ENCODE measurements at regions not wholly inside any gene's neighbourhood (a gene's known extent, or its start where the extent isn't known, plus 50 kb on each side); places are given as distances from the start of the nearest gene placed in this dataset.

DNA sequence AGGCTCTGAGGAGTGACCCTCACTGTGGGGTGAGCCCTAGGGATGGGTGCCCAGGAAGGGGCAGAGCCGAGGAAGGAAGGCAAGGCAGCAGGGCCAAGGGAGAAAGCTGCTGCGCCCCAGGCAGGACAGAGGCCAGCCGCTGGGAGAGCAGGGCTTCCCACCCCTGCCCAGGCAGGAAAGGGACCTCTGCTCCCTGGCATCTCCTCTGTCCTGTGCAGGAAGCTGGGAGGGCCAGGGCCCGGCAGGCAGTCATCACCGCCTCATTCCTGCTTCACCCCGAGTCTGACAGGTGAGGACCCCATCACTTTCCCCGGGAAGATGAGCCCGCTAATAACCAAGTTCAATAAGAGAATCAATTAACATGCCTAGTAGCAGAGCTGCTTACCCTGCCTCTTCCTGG lies 81.3 kb downstream of the EDN3 start:
- Histone ChIP-seq H3K4me2 (ENCODE audit: insufficient read depth in 1 of 2, low read depth in 2 of 2, low read length in 2 of 2) (no peak overlapping the region), H3K27ac (ENCODE audit: low read depth, low read length) (no peak overlapping the region), H2BK120ac (replicated peaks; ENCODE audit: low read depth, low read length) (no peak overlapping the region), H3K9me3 (ENCODE audit: insufficient read depth in 2 of 2, low read depth in 1 of 2, low read length in 1 of 2) (no peaks in the 10 kb centered on the region), H2AK5ac (ENCODE audit: low read depth, low read length) (no peak overlapping the region), H3K23ac (ENCODE audit: insufficient read length) (no peak overlapping the region), H3K9ac (replicated peaks in 1 of 4; ENCODE audit: extremely low read depth in 1 of 4, low read depth in 3 of 4, low read length in 3 of 4) (no peak overlapping the region), H3K4me3 (ENCODE audit: extremely low read depth in 1 of 4, insufficient read depth in 2 of 4, low read depth in 3 of 4, low read length in 4 of 4) (no peak overlapping the region), H2AFZ (ENCODE audit: low read length) (no peak overlapping the region), H4K5ac (ENCODE audit: insufficient read length, low read depth, low read length) (no peak overlapping the region), H4K20me1 (replicated peaks in 1 of 2; ENCODE audit: control insufficient read depth in 1 of 2, insufficient read depth in 2 of 2, low read length in 2 of 2) (no peaks in the 10 kb centered on the region), H3K36me3 (ENCODE audit: control insufficient read depth in 2 of 4, insufficient read depth in 4 of 4, low read length in 3 of 4) (no peaks in the 10 kb centered on the region), H3K23me2 (ENCODE audit: low read depth, low read length) (peaks cover 3% of the 10 kb centered on the region; the same call in 1 of the 2 replicates), H3K27me3 (replicated peaks in 1 of 4; ENCODE audit: control insufficient read depth in 3 of 4, extremely low read depth in 1 of 4, insufficient read depth in 3 of 4, low read length in 3 of 4) (0 out of 7 replicates have a peak, but pooled peaks cover 0 to 3% (median 0%) of the 10 kb centered on the region in 4 experiments), H2BK15ac (ENCODE audit: low read length) (no peak overlapping the region), H3K4me1 (replicated peaks in 1 of 4; ENCODE audit: control insufficient read depth in 3 of 4, insufficient read depth in 4 of 4, low read length in 3 of 4) (peaks cover 0 to 6% (median 1%) of the 10 kb centered on the region in 4 experiments; a peak in 5 of 7 replicates), H4K8ac (ENCODE audit: extremely low read depth, insufficient read depth, low read length) (no peak overlapping the region), H3K18ac (ENCODE audit: extremely low read depth, low read length) (no peak overlapping the region), H2BK12ac (ENCODE audit: low read depth, low read length) (no peak overlapping the region), H3K79me1 (ENCODE audit: low read depth, low read length) (no peaks in the 10 kb centered on the region), H3K79me2 (ENCODE audit: control insufficient read depth in 1 of 2, insufficient read depth in 2 of 2, low read length in 2 of 2) (no peaks in the 10 kb centered on the region), H2BK20ac (ENCODE audit: low read length) (no peak overlapping the region), H3K4ac (replicated peaks; ENCODE audit: insufficient read length, low read depth, low read length) (no peak overlapping the region), H3K56ac (replicated peaks; ENCODE audit: insufficient read length, low read depth, low read length) (no peak overlapping the region), H2BK5ac (ENCODE audit: low read depth, low read length) (no peak overlapping the region), H4K91ac (replicated peaks; ENCODE audit: insufficient read length, low read length) (no peak overlapping the region), H3K14ac (ENCODE audit: insufficient read length) (no peak overlapping the region)
- POLR2A ChIA-PET (ENCODE audit: partially characterized antibody) = no interaction called here
- WGBS, 2 experiments (ENCODE audit: extremely low coverage in 1 of 2, insufficient coverage in 1 of 2, insufficient read length in 1 of 2, insufficient replicate concordance in 2 of 2, low coverage in 1 of 2, low lambda C conversion rate in 2 of 2, missing lambda C conversion rate in 1 of 2) = 94% methylated on average over 7 of the region's 8 CpGs; no CpG with 5 or more reads in 1 of the 2 experiments
- TF ChIP-seq POLR2A (IDR thresholded peaks at IDR 0.05; ENCODE audit: control extremely low read depth in 1 of 2, low read depth in 2 of 2, low read length in 2 of 2) (no peak), POLR2AphosphoS5 (IDR thresholded peaks at IDR 0.05; ENCODE audit: low read depth, low read length) (no peak), RNF2 (IDR thresholded peaks at IDR 0.05; ENCODE audit: borderline replicate concordance, low read depth, low read length, missing control alignments, poor library complexity, severe bottlenecking) (no peak), CTBP2 (IDR thresholded peaks at IDR 0.05; ENCODE audit: borderline replicate concordance, insufficient read depth, insufficient read length, low read length) (no peak)
- DNase-seq (ENCODE audit: low read depth in 1 of 2, low spot score in 2 of 2) (no peak), FAIRE-seq (no peak)
- CTCF ChIA-PET (ENCODE audit: partially characterized antibody) = interaction anchor here (0.6 to 2.7 kb wide), 5 partner anchors 18 to 364 kb away, joined by 3 to 7 read pairs (median 3); no protein-coding TSS in a partner anchor
